ENCODE measurements at regions not wholly inside any gene's neighbourhood (a gene's known extent, or its start where the extent isn't known, plus 50 kb on each side); places are given as distances from the start of the nearest gene placed in this dataset.

DNA sequence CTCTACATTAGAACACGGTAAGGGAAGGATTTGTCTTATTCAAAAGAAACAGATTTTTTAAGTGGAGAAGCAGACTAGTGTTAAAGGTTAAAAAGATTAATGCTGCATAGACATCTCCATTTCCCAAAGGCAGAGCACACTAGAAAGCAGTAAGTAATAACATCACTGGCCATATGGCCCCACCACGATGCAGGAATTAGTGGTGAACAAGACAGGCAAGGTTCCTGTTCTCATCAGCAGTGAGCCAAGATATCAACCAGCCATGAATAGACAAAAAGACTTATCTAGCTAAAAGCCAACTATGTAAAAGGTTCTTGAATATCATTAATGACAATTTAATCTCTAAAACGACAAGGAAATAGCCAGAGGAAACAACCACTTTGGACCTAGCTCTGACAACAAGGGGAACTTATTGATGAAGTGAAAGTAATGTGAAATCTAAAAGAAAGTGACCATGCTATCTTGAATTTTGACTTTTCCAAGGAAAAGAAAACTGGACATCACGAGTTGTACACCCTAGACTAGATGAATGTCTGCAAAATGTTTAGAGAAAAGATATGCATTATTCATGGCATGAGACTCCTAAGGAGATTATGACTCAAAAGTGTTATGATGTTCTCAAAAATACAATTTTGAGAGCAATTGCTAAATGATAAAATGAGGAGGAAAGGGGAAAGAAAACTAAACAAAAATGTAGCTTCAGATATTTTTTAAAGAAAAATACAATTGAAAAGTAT, 157.9 kb upstream of the STXBP5 start:
- Histone ChIP-seq H3K4me1 (ENCODE audit: insufficient read depth, low read length) (peaks cover 7% of the 10 kb centered on the region; the same call in 1 of the 2 replicates), H3K27me3 (ENCODE audit: control insufficient read depth in 1 of 2, insufficient read depth in 2 of 2, low read length in 2 of 2) (no peaks in the 10 kb centered on the region), H3K4me2 (ENCODE audit: low read depth, low read length) (no peak overlapping the region), H3K36me3 (replicated peaks in 1 of 2; ENCODE audit: control insufficient read depth in 1 of 2, insufficient read depth in 2 of 2, low read length in 2 of 2) (no peaks in the 10 kb centered on the region), H3K79me2 (ENCODE audit: insufficient read depth, low read length) (no peaks in the 10 kb centered on the region), H3K27ac (ENCODE audit: extremely low read length, insufficient read depth, low read length) (no peak overlapping the region), H3K9me3 (ENCODE audit: low read length) (peaks cover 26% of the 10 kb centered on the region), H3K4me3 (replicated peaks in 1 of 3; ENCODE audit: insufficient read depth in 1 of 3, low read depth in 2 of 3, low read length in 3 of 3) (no peak overlapping the region), H3K9ac (ENCODE audit: insufficient read depth, low read depth, low read length) (no peak overlapping the region), H4K20me1 (ENCODE audit: insufficient read depth, low read length) (no peaks in the 10 kb centered on the region), H2AFZ (ENCODE audit: low read length) (no peak overlapping the region)
- 1% methylated on average over 4 of the region's 4 CpGs for WGBS (ENCODE audit: low lambda C conversion rate)
- FAIRE-seq (no peak), ATAC-seq (no peak), DNase-seq (ENCODE audit: low spot score) (no peak)
- intact Hi-C loops (cut with micrococcal nuclease; ENCODE audit: unreplicated experiment) = no loop called here
- POLR2A ChIA-PET = no interaction called here
- CTCF ChIA-PET (ENCODE audit: low intra/inter-chr PET ratio, low total read pairs) = no interaction called here
- BruUV-seq (replicated peaks) = no TSS peak
- in situ Hi-C loops (cut with HindIII; ENCODE audit: extremely low pct_ligation_motif_present, low pct_unique_long_range_greater_than_20kb) = no loop called here
- no peak for TF ChIP-seq NR2F6 (IDR thresholded peaks at IDR 0.05)
- no peak for TF ChIP-seq NR2F6 (CRISPR knock-in tag; IDR thresholded peaks at IDR 0.05)
- TF ChIP-seq, protein P1, sequence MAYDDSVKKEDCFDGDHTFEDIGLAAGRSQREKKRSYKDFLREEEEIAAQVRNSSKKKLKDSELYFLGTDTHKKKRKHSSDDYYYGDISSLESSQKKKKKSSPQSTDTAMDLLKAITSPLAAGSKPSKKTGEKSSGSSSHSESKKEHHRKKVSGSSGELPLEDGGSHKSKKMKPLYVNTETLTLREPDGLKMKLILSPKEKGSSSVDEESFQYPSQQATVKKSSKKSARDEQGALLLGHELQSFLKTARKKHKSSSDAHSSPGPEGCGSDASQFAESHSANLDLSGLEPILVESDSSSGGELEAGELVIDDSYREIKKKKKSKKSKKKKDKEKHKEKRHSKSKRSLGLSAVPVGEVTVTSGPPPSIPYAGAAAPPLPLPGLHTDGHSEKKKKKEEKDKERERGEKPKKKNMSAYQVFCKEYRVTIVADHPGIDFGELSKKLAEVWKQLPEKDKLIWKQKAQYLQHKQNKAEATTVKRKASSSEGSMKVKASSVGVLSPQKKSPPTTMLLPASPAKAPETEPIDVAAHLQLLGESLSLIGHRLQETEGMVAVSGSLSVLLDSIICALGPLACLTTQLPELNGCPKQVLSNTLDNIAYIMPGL (CRISPR knock-in tag; IDR thresholded peaks at IDR 0.05; ENCODE audit: borderline replicate concordance in 1 of 2, low read depth in 1 of 2) = no peak
- TF ChIP-seq, protein P2, sequence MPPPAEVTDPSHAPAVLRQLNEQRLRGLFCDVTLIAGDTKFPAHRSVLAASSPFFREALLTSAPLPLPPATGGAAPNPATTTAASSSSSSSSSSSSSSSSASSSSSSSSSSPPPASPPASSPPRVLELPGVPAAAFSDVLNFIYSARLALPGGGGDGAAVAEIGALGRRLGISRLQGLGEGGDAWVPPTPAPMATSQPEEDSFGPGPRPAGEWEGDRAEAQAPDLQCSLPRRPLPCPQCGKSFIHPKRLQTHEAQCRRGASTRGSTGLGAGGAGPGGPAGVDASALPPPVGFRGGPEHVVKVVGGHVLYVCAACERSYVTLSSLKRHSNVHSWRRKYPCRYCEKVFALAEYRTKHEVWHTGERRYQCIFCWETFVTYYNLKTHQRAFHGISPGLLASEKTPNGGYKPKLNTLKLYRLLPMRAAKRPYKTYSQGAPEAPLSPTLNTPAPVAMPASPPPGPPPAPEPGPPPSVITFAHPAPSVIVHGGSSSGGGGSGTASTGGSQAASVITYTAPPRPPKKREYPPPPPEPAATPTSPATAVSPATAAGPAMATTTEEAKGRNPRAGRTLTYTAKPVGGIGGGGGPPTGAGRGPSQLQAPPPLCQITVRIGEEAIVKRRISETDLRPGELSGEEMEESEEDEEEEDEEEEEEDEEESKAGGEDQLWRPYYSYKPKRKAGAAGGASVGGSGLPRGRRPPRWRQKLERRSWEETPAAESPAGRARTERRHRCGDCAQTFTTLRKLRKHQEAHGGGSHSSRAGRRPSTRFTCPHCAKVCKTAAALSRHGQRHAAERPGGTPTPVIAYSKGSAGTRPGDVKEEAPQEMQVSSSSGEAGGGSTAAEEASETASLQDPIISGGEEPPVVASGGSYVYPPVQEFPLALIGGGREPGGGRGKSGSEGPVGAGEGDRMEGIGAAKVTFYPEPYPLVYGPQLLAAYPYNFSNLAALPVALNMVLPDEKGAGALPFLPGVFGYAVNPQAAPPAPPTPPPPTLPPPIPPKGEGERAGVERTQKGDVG (CRISPR knock-in tag; IDR thresholded peaks at IDR 0.05; ENCODE audit: borderline replicate concordance) = no peak
- no peak for TF ChIP-seq ZNF577 (CRISPR knock-in tag; IDR thresholded peaks at IDR 0.05; ENCODE audit: borderline replicate concordance, low read depth)
- no peak for TF ChIP-seq SP4 (CRISPR knock-in tag; IDR thresholded peaks at IDR 0.05)
- no peak for TF ChIP-seq ZNF660 (CRISPR knock-in tag; IDR thresholded peaks at IDR 0.05; ENCODE audit: borderline replicate concordance, low read depth)
- TF ChIP-seq NPAS2 (CRISPR knock-in tag; IDR thresholded peaks at IDR 0.05; ENCODE audit: borderline replicate concordance) = no peak
- TF ChIP-seq ZNF709 (CRISPR knock-in tag; IDR thresholded peaks at IDR 0.05) = no peak
- TF ChIP-seq NCOA2 (CRISPR knock-in tag; IDR thresholded peaks at IDR 0.05) = no peak
- TF ChIP-seq, protein P3, sequence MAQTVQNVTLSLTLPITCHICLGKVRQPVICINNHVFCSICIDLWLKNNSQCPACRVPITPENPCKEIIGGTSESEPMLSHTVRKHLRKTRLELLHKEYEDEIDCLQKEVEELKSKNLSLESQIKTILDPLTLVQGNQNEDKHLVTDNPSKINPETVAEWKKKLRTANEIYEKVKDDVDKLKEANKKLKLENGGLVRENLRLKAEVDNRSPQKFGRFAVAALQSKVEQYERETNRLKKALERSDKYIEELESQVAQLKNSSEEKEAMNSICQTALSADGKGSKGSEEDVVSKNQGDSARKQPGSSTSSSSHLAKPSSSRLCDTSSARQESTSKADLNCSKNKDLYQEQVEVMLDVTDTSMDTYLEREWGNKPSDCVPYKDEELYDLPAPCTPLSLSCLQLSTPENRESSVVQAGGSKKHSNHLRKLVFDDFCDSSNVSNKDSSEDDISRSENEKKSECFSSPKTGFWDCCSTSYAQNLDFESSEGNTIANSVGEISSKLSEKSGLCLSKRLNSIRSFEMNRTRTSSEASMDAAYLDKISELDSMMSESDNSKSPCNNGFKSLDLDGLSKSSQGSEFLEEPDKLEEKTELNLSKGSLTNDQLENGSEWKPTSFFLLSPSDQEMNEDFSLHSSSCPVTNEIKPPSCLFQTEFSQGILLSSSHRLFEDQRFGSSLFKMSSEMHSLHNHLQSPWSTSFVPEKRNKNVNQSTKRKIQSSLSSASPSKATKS (CRISPR knock-in tag; IDR thresholded peaks at IDR 0.05) = no peak
